Neural progenitor cell (in vitro differentiated cells): ENCODE measurements at regions not wholly inside any gene's neighbourhood (a gene's known extent, or its start where the extent isn't known, plus 50 kb on each side); places are given as distances from the start of the nearest gene placed in this dataset.

ENCODE experiments used
- EZH2 ChIP-seq: fragments of 200-600 bp; sonication (generic); IDR thresholded peaks from 2 replicates; pipeline ENCODE4 v1.6.1; 2017; ENCODE audit warnings: antibody characterized with exemption, mild to moderate bottlenecking, moderate library complexity
- EZH2phosphoT487 ChIP-seq: fragments of 200-600 bp; sonication (generic); IDR thresholded peaks from 2 replicates; pipeline ENCODE4 v1.6.1; 2017; ENCODE audit warnings: antibody characterized with exemption
- TF ChIP-seq, protein P1 (sequence below): fragments of 200-600 bp; sonication (generic); IDR thresholded peaks from 2 replicates; pipeline ENCODE4 v1.5.1; 2017; ENCODE audit warnings: antibody characterized with exemption, mild to moderate bottlenecking

DNA sequence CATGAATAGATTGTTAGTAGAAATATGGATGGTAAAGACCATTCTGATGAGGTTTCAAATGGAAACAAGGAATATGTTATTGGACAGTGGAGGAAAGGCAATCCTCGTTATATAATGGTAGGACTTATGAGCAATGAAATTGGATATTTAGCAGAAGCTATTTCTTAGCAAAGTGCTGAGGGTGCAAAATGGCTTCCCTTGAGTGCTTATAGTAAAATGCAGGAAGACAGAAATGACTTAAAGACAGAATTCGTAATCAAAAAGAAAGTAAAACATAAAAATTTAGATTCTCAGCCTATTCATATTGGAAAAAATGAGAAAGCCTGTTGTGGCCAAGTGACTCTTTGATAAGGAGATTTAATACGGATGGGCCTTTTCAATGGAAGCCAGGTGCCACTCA is 102.1 kb upstream of the ADRA1B start:
- no peak for TF ChIP-seq EZH2
- TF ChIP-seq, protein P1, sequence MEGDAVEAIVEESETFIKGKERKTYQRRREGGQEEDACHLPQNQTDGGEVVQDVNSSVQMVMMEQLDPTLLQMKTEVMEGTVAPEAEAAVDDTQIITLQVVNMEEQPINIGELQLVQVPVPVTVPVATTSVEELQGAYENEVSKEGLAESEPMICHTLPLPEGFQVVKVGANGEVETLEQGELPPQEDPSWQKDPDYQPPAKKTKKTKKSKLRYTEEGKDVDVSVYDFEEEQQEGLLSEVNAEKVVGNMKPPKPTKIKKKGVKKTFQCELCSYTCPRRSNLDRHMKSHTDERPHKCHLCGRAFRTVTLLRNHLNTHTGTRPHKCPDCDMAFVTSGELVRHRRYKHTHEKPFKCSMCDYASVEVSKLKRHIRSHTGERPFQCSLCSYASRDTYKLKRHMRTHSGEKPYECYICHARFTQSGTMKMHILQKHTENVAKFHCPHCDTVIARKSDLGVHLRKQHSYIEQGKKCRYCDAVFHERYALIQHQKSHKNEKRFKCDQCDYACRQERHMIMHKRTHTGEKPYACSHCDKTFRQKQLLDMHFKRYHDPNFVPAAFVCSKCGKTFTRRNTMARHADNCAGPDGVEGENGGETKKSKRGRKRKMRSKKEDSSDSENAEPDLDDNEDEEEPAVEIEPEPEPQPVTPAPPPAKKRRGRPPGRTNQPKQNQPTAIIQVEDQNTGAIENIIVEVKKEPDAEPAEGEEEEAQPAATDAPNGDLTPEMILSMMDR = no peak
- no peak for TF ChIP-seq EZH2phosphoT487
